ENCODE measurements at regions not wholly inside any gene's neighbourhood (a gene's known extent, or its start where the extent isn't known, plus 50 kb on each side); places are given as distances from the start of the nearest gene placed in this dataset.

- TF ChIP-seq CTCF (conservative IDR thresholded peaks at IDR 0.05; ENCODE audit: low read depth, low read length): no peak
- no peak for TF ChIP-seq RFX5 (IDR thresholded peaks at IDR 0.05; ENCODE audit: low read depth, low read length)
- TF ChIP-seq MAFK (IDR thresholded peaks at IDR 0.05; ENCODE audit: low read depth, low read length): no peak
- no peak for TF ChIP-seq ELK1 (IDR thresholded peaks at IDR 0.05; ENCODE audit: borderline replicate concordance, low read depth, low read length)
- no peak for TF ChIP-seq POLR2A (IDR thresholded peaks at IDR 0.05; ENCODE audit: low read depth, low read length)
- TF ChIP-seq BHLHE40 (IDR thresholded peaks at IDR 0.05; ENCODE audit: low read depth, low read length): no peak
- TF ChIP-seq USF2 (IDR thresholded peaks at IDR 0.05; ENCODE audit: low read depth, low read length): no peak
- no peak for TF ChIP-seq MAZ (IDR thresholded peaks at IDR 0.05; ENCODE audit: borderline replicate concordance, low read depth, low read length)
- no peak for TF ChIP-seq MXI1 (IDR thresholded peaks at IDR 0.05; ENCODE audit: borderline replicate concordance, low read depth, low read length)
- no peak for TF ChIP-seq RAD21 (IDR thresholded peaks at IDR 0.05; ENCODE audit: low read length)
- no peak for TF ChIP-seq FOS (IDR thresholded peaks at IDR 0.05; ENCODE audit: low read depth, low read length)
Observed at GRCh38 chr11:81979448-81979847, 754.2 kb downstream of the FAM181B start.
